Upper lobe of right lung (tissue), 1 donor: ENCODE measurements at regions not wholly inside any gene's neighbourhood (a gene's known extent, or its start where the extent isn't known, plus 50 kb on each side); places are given as distances from the start of the nearest gene placed in this dataset.

Source experiments
- ATAC-seq: fragments of 200-7000 bp; cut with Tn5 transposase; one replicate; pipeline ENCODE4 v1.9.1; 2020; ENCODE audit warnings: mild to moderate bottlenecking, moderate library complexity
- DNase-seq: peaks from one replicate; pipeline ENCODE4 v3.0.0-alpha.2; 2020
- H3K27ac ChIP-seq: fragments of 200-600 bp; one replicate; pipeline ENCODE4 v1.8.0; 2022
- H3K27me3 ChIP-seq: fragments of 200-600 bp; one replicate; pipeline ENCODE4 v1.8.0; 2022; ENCODE audit warnings: mild to moderate bottlenecking
- H3K36me3 ChIP-seq: fragments of 200-600 bp; one replicate; pipeline ENCODE4 v1.8.0; 2022
- H3K4me1 ChIP-seq: fragments of 200-600 bp; one replicate; pipeline ENCODE4 v1.8.0; 2022
- H3K4me3 ChIP-seq: fragments of 200-600 bp; one replicate; pipeline ENCODE4 v1.8.0; 2022; ENCODE audit warnings: mild to moderate bottlenecking
- H3K9me3 ChIP-seq: fragments of 200-600 bp; one replicate; pipeline ENCODE4 v1.8.0; 2022
- intact Hi-C: fragments of 100-400 bp; cut with DNase I; formaldehyde crosslinking; loops from one replicate; pipeline ENCODE4 v1.11.0; 2022
- TF ChIP-seq, protein P1 (sequence below): fragments of 200-600 bp; IDR thresholded peaks from one replicate; pipeline ENCODE4 v1.8.0; 2022; ENCODE audit warnings: antibody characterized with exemption
- donor health status: DM: no; HTN: yes; CAD: no; lungs with severe emphysema.

DNA sequence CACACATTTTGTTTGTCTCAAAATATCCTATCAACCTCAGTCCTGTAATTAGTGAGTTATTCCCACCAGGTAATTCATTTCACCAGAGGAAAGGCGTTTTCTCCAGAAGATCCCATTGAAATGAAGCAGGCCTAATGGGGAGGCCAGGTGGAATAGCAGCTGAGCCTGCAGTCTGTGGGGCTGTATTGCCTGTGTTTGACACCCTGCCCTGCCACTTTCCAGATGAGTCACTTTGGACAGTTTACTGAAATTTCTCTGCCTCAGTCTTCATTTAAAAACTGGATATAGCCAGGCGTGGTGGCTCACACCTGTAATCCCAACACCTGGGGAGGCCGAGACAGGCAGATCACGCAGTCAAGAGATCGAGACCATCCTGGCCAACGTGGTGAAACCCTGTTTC, 78.1 kb upstream of the PPP2R5A start:
- TF ChIP-seq, protein P1, sequence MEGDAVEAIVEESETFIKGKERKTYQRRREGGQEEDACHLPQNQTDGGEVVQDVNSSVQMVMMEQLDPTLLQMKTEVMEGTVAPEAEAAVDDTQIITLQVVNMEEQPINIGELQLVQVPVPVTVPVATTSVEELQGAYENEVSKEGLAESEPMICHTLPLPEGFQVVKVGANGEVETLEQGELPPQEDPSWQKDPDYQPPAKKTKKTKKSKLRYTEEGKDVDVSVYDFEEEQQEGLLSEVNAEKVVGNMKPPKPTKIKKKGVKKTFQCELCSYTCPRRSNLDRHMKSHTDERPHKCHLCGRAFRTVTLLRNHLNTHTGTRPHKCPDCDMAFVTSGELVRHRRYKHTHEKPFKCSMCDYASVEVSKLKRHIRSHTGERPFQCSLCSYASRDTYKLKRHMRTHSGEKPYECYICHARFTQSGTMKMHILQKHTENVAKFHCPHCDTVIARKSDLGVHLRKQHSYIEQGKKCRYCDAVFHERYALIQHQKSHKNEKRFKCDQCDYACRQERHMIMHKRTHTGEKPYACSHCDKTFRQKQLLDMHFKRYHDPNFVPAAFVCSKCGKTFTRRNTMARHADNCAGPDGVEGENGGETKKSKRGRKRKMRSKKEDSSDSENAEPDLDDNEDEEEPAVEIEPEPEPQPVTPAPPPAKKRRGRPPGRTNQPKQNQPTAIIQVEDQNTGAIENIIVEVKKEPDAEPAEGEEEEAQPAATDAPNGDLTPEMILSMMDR, result no peak
- no peak for DNase-seq
- no peak for ATAC-seq
- H3K27ac ChIP-seq, result no peak overlapping the region
- intact Hi-C loops, result no loop called here
- no peaks in the 10 kb centered on the region for H3K4me1 ChIP-seq
- H3K4me3 ChIP-seq, result no peak overlapping the region
- no peaks in the 10 kb centered on the region for H3K9me3 ChIP-seq
- no peaks in the 10 kb centered on the region for H3K36me3 ChIP-seq
- no peaks in the 10 kb centered on the region for H3K27me3 ChIP-seq

DNA sequence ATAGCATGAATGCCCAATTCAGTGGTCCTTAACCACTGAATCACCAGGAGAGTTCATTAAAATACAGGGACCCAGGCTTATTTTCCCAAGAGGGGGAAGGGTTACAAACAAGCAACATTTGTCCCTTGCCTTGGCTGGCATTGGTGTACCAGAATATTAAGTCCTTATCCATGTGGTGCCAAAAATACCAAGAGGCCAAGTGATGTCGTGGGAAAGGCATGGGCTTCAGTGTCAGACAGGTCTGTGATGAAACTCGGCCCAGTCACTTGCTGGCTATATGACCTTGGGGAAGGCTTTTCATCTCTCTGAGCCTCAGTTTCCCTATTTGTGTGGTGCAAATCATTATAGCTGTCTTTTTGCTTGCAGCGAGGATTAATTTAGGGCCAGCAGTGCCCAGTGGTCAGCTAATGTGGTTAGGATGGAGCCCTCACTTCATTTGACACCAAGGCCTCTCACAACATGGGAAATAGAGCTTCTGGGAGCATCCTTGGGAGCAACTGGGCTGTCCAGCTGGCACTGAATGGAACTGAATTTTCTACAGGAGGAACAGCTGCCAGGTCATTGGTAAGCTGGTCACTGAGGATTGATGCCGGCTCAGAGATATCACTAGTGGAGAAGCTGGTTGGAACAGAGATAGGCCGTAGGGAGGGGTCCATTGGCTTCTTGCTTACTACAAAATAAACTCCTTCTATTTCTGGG, 77.2 kb upstream of the PPP2R5A start:
- intact Hi-C loops, result no loop called here
- DNase-seq (no peak), ATAC-seq (no peak)
- Histone ChIP-seq H3K4me1 (no peaks in the 10 kb centered on the region), H3K27ac (no peak overlapping the region), H3K4me3 (no peak overlapping the region), H3K27me3 (no peaks in the 10 kb centered on the region), H3K9me3 (no peaks in the 10 kb centered on the region), H3K36me3 (no peaks in the 10 kb centered on the region)
- TF ChIP-seq, protein P1, result no peak

DNA sequence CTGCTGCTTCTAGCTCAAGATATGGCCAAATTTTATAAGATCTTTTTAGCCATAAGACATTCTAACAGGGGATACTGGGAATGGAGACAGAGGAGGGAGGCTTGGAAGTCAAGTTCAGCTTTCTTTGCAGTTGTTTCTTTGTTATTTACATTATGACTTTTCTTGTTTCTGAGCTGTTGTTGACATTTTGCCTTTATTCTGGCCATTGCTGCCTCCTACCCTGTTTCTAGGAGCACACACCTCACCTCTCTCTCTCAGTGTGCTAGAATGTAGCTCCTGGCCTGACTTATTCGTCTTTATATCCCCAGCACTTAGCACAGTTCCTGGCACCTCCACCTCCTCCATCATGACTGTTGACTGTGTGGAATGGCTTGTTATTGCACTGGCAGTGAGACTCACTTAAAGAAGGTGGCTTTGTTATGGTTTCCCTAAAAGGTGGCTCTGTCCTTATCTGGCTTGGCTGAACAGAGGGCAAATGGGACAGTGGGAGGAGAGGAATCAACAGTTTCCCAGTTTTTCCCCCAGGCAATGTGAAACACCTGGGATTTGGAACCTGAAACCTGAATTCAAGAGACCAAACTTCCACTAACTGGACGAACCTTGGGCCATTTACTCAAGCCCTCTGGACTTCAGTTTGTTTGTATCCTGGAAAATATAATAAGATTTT, 76.1 kb upstream of the PPP2R5A start:
- DNase-seq, result no peak

DNA sequence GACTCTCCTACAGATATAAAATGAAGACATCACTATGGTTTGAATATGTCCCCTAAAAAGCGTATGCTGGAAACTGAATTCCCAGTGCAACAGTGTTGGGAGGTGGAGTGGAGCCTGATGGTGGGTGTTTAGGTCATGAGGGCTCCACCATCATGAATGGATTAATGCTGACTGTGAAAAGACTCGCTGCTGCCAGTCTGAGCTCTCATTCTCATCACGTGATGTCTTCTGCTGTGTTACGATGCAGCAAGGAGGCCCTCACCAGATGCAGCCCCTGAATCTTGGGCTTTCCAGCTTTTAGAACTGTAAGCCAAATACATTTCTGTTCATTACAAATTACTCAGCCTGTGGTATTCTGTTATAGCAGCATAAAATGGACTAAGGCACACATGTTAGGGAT, 73.8 kb upstream of the PPP2R5A start:
- no peak overlapping the region for H3K27ac ChIP-seq
- no peak for ATAC-seq
- no peaks in the 10 kb centered on the region for H3K36me3 ChIP-seq
- no peak overlapping the region for H3K4me3 ChIP-seq
- H3K4me1 ChIP-seq, result no peaks in the 10 kb centered on the region
- no peaks in the 10 kb centered on the region for H3K27me3 ChIP-seq
- no peak for DNase-seq
- TF ChIP-seq, protein P1, result no peak
- H3K9me3 ChIP-seq, result no peaks in the 10 kb centered on the region
- intact Hi-C loops, result no loop called here

More for the DNA sequence above, 76.1 kb upstream of the PPP2R5A start:
- no peaks in the 10 kb centered on the region for H3K9me3 ChIP-seq
- H3K27ac ChIP-seq, result no peak overlapping the region
- ATAC-seq, result no peak
- TF ChIP-seq, protein P1, result no peak
- H3K4me3 ChIP-seq, result no peak overlapping the region
- no peaks in the 10 kb centered on the region for H3K27me3 ChIP-seq
- no peaks in the 10 kb centered on the region for H3K4me1 ChIP-seq
- intact Hi-C loops, result no loop called here
- H3K36me3 ChIP-seq, result no peaks in the 10 kb centered on the region

DNA sequence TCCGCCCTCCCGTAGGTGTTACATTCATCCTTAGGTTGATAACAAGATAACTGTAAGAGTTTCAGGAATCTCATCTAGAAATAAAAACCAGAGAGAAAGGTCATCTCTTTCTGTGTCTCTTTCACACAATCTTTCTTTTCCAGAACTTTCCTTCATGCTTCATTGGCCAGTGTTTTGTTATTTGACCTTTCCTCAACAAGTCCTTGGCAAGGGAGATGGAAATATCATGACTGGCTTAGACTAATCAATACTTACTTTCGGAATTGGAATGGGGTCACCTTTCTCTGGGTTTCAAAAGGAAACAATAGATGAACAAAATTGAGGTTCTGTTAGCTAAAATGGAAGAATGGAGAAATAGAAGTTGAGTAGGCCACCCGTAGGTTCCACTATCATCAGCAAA, 72.9 kb upstream of the PPP2R5A start:
- no peaks in the 10 kb centered on the region for H3K27me3 ChIP-seq
- no peak overlapping the region for H3K4me3 ChIP-seq
- no peak for DNase-seq
- ATAC-seq, result no peak
- TF ChIP-seq, protein P1, result no peak
- no peaks in the 10 kb centered on the region for H3K9me3 ChIP-seq
- no peaks in the 10 kb centered on the region for H3K4me1 ChIP-seq
- no peaks in the 10 kb centered on the region for H3K36me3 ChIP-seq
- no peak overlapping the region for H3K27ac ChIP-seq
- intact Hi-C loops, result no loop called here
